ENCODE measurements at regions not wholly inside any gene's neighbourhood (a gene's known extent, or its start where the extent isn't known, plus 50 kb on each side); places are given as distances from the start of the nearest gene placed in this dataset.

GRCh38 chr21:23690316-23690715 lies 1917.0 kb downstream of the MRPL39 start:
- no peak overlapping the region for H3K4me3 Mint-ChIP-seq
- Histone ChIP-seq H3K27me3 (ENCODE audit: control insufficient read depth, insufficient read depth, low read length) (no peaks in the 10 kb centered on the region), H3K4me3 (ENCODE audit: low read length) (no peak overlapping the region), H3K36me3 (ENCODE audit: control insufficient read depth, insufficient read depth, low read length) (no peaks in the 10 kb centered on the region), H3K9me3 (ENCODE audit: control insufficient read depth, insufficient read depth, low read length) (no peaks in the 10 kb centered on the region), H3K4me1 (ENCODE audit: control insufficient read depth, insufficient read depth, low read length) (no peaks in the 10 kb centered on the region), H3K27ac (ENCODE audit: low read length) (no peak overlapping the region)
- H3K4me1 Mint-ChIP-seq: no peaks in the 10 kb centered on the region
- H3K36me3 Mint-ChIP-seq: no peaks in the 10 kb centered on the region
- DNase-seq (no peak), ATAC-seq (no peak)
- intact Hi-C loops (cut with micrococcal nuclease): no loop called here
- 57% methylated on average over 3 of the region's 3 CpGs for WGBS (ENCODE audit: insufficient coverage)
- no peak for TF ChIP-seq CTCF (IDR thresholded peaks at IDR 0.05)
- H3K27me3 Mint-ChIP-seq (ENCODE audit: low read depth in 2 of 2): no peaks in the 10 kb centered on the region
- no peak overlapping the region for H3K27ac Mint-ChIP-seq
- H3K9me3 Mint-ChIP-seq: peaks cover 0 to 5% of the 10 kb centered on the region in 2 donors

- TF ChIP-seq CTCF (IDR thresholded peaks at IDR 0.05): no peak
- Histone ChIP-seq H3K4me3 (ENCODE audit: low read length) (no peak overlapping the region), H3K27ac (ENCODE audit: low read length) (no peak overlapping the region), H3K36me3 (ENCODE audit: control insufficient read depth, insufficient read depth, low read length) (no peaks in the 10 kb centered on the region), H3K27me3 (ENCODE audit: control insufficient read depth, insufficient read depth, low read length) (no peaks in the 10 kb centered on the region), H3K4me1 (ENCODE audit: control insufficient read depth, insufficient read depth, low read length) (no peaks in the 10 kb centered on the region), H3K9me3 (ENCODE audit: control insufficient read depth, insufficient read depth, low read length) (no peaks in the 10 kb centered on the region)
- ATAC-seq: no peak
- intact Hi-C loops (cut with micrococcal nuclease): no loop called here
- H3K27me3 Mint-ChIP-seq (ENCODE audit: low read depth in 2 of 2): no peaks in the 10 kb centered on the region
- H3K4me1 Mint-ChIP-seq: no peaks in the 10 kb centered on the region
- no CpG with 5 or more reads among the region's 3 CpGs for WGBS (ENCODE audit: insufficient coverage)
- peaks cover 0 to 5% of the 10 kb centered on the region in 2 donors for H3K9me3 Mint-ChIP-seq
- no peak overlapping the region for H3K27ac Mint-ChIP-seq
- H3K36me3 Mint-ChIP-seq: no peaks in the 10 kb centered on the region
- no peak overlapping the region for H3K4me3 Mint-ChIP-seq
- DNase-seq: no peak
These were observed 1920.4 kb downstream of the MRPL39 start for GRCh38 chr21:23686737-23687523.

- ATAC-seq (no peak), DNase-seq (no peak)
- no peak overlapping the region for H3K4me3 Mint-ChIP-seq
- H3K4me1 Mint-ChIP-seq: no peaks in the 10 kb centered on the region
- 67% methylated on average over 2 of the region's 2 CpGs for WGBS (ENCODE audit: insufficient coverage)
- Histone ChIP-seq H3K4me3 (ENCODE audit: low read length) (no peak overlapping the region), H3K27me3 (ENCODE audit: control insufficient read depth, insufficient read depth, low read length) (no peaks in the 10 kb centered on the region), H3K4me1 (ENCODE audit: control insufficient read depth, insufficient read depth, low read length) (no peaks in the 10 kb centered on the region), H3K36me3 (ENCODE audit: control insufficient read depth, insufficient read depth, low read length) (no peaks in the 10 kb centered on the region), H3K9me3 (ENCODE audit: control insufficient read depth, insufficient read depth, low read length) (no peaks in the 10 kb centered on the region), H3K27ac (ENCODE audit: low read length) (no peak overlapping the region)
- no peak for TF ChIP-seq CTCF (IDR thresholded peaks at IDR 0.05)
- no peaks in the 10 kb centered on the region for H3K36me3 Mint-ChIP-seq
- intact Hi-C loops (cut with micrococcal nuclease): no loop called here
- H3K9me3 Mint-ChIP-seq: peaks cover 0 to 5% of the 10 kb centered on the region in 2 donors
- H3K27ac Mint-ChIP-seq: no peak overlapping the region
- H3K27me3 Mint-ChIP-seq (ENCODE audit: low read depth in 2 of 2): no peaks in the 10 kb centered on the region
These were observed 1922.8 kb downstream of the MRPL39 start for GRCh38 chr21:23684431-23684830.

GRCh38 chr21:23664193-23664694 lies 1943.0 kb downstream of the MRPL39 start:
- Mint-ChIP-seq H3K27me3 (ENCODE audit: low read depth in 2 of 2) (no peaks in the 10 kb centered on the region), H3K9me3 (peaks cover 4 to 5% of the 10 kb centered on the region in 2 donors), H3K4me1 (no peaks in the 10 kb centered on the region), H3K36me3 (no peaks in the 10 kb centered on the region), H3K27ac (no peak overlapping the region), H3K4me3 (no peak overlapping the region)
- DNase-seq (no peak), ATAC-seq (no peak)
- 62% methylated on average over 2 of the region's 3 CpGs for WGBS (ENCODE audit: insufficient coverage)
- no peaks in the 10 kb centered on the region for H3K4me1 ChIP-seq (ENCODE audit: control insufficient read depth, insufficient read depth, low read length)
- no peaks in the 10 kb centered on the region for H3K27me3 ChIP-seq (ENCODE audit: control insufficient read depth, insufficient read depth, low read length)
- H3K36me3 ChIP-seq (ENCODE audit: control insufficient read depth, insufficient read depth, low read length): no peaks in the 10 kb centered on the region
- H3K4me3 ChIP-seq (ENCODE audit: low read length): no peak overlapping the region
- H3K9me3 ChIP-seq (ENCODE audit: control insufficient read depth, insufficient read depth, low read length): no peaks in the 10 kb centered on the region
- H3K27ac ChIP-seq (ENCODE audit: low read length): no peak overlapping the region
- intact Hi-C loops (cut with micrococcal nuclease): no loop called here
- TF ChIP-seq CTCF (IDR thresholded peaks at IDR 0.05): no peak

Data from natural killer cell (primary cell).